Prostate gland (tissue), 2 donors: ENCODE measurements at regions not wholly inside any gene's neighbourhood (a gene's known extent, or its start where the extent isn't known, plus 50 kb on each side); places are given as distances from the start of the nearest gene placed in this dataset.

ENCODE experiments used
- DNase-seq: peaks from one replicate; pipeline ENCODE4 v3.0.0-alpha.2; 2019; ENCODE audit warnings: low spot score
- H3K27ac ChIP-seq, 2 donors: fragments of 200-600 bp; sonication (generic); 2 replicates each; pipeline ENCODE4 v1.5.1; 2017 to 2019
- H3K27me3 ChIP-seq: fragments of 200-600 bp; sonication (generic); replicated peaks from 2 replicates; pipeline ENCODE4 v1.5.1; 2019; ENCODE audit not compliant: insufficient read depth
- H3K36me3 ChIP-seq, 2 donors: fragments of 200-600 bp; sonication (generic); 1 replicate in 1 of 2; 2 replicates in 1 of 2; pipeline versions ENCODE4 v1.5.1 to v1.8.1; 2017 to 2019
- H3K4me1 ChIP-seq: fragments of 200-600 bp; sonication (generic); replicated peaks from 2 replicates; pipeline ENCODE4 v1.5.1; 2019
- H3K4me3 ChIP-seq, 2 donors: fragments of 200-600 bp; sonication (generic); 2 replicates each; pipeline ENCODE4 v1.5.1; 2017 to 2019
- H3K9me3 ChIP-seq: fragments of 200-600 bp; sonication (generic); 2 replicates; pipeline ENCODE4 v1.5.1; 2017
- POLR2A ChIP-seq: fragments of 450-650 bp; IDR thresholded peaks from one replicate; pipeline ENCODE4 v1.6.1; 2016; ENCODE audit warnings: antibody characterized with exemption, mild to moderate bottlenecking
- POLR2AphosphoS5 ChIP-seq: sonication (generic); formaldehyde crosslinking; IDR thresholded peaks from one replicate; pipeline ENCODE4 v1.6.1; 2017; ENCODE audit warnings: antibody characterized with exemption
- WGBS: methylation state at CpG from one replicate; pipeline ENCODE4 v1.1.5; 2018; 5-methylcytosine and 5-hydroxymethylcytosine counted together
- intact Hi-C: fragments of 100-400 bp; cut with DNase I; formaldehyde crosslinking; loops from one replicate; pipeline ENCODE4 v1.14.2; 2022
- TF ChIP-seq, protein P1 (sequence below), 4 experiments: fragments of 200-600 bp in 2 of 4; fragments of 450-650 bp in 2 of 4; sonication (generic) in 2 of 4; IDR thresholded peaks; 1 replicate in 3 of 4; 2 replicates in 1 of 4; pipeline ENCODE4 v1.5.1; 2016 to 2019; ENCODE audit warnings: antibody characterized with exemption in 4 of 4, mild to moderate bottlenecking in 2 of 4, moderate library complexity in 2 of 4

- Histone ChIP-seq H3K36me3 (no peaks in the 10 kb centered on the region), H3K27me3 (no peaks in the 10 kb centered on the region), H3K4me3 (no peak overlapping the region), H3K9me3 (no peaks in the 10 kb centered on the region), H3K4me1 (no peaks in the 10 kb centered on the region), H3K27ac (no peak overlapping the region)
- 49% methylated on average over 1 of the region's 1 CpG for WGBS
- no peak for DNase-seq
- TF ChIP-seq, protein P1, sequence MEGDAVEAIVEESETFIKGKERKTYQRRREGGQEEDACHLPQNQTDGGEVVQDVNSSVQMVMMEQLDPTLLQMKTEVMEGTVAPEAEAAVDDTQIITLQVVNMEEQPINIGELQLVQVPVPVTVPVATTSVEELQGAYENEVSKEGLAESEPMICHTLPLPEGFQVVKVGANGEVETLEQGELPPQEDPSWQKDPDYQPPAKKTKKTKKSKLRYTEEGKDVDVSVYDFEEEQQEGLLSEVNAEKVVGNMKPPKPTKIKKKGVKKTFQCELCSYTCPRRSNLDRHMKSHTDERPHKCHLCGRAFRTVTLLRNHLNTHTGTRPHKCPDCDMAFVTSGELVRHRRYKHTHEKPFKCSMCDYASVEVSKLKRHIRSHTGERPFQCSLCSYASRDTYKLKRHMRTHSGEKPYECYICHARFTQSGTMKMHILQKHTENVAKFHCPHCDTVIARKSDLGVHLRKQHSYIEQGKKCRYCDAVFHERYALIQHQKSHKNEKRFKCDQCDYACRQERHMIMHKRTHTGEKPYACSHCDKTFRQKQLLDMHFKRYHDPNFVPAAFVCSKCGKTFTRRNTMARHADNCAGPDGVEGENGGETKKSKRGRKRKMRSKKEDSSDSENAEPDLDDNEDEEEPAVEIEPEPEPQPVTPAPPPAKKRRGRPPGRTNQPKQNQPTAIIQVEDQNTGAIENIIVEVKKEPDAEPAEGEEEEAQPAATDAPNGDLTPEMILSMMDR (IDR thresholded peaks at IDR 0.05): no peak
- TF ChIP-seq POLR2A: no peak
- no peak for TF ChIP-seq POLR2AphosphoS5
- intact Hi-C loops: no loop called here
Observed at GRCh38 chr5:89582768-89583339, 699.9 kb upstream of the MEF2C start.

DNA sequence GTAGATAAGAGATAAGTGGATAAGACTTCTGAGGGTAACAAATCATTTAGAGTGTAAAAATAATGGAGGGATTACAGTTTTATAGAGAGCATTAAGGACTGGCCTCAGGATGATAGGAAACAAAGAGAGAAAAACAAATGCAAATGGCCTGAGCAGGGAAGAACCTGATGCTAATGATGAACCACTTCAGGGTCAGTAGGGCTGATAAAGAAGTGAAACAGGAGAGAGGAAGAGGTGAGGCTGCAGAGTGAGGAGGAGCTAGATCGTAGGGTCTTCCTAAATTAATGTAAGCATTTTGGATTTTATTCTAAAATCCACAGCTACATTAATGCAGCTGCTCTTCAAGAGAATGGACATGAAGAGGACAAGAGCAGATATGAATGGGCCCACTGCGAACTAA, 698.0 kb upstream of the MEF2C start:
- no peaks in the 10 kb centered on the region for H3K36me3 ChIP-seq
- TF ChIP-seq, protein P1 (IDR thresholded peaks at IDR 0.05): no peak
- TF ChIP-seq POLR2AphosphoS5: no peak
- H3K4me1 ChIP-seq: no peaks in the 10 kb centered on the region
- H3K27ac ChIP-seq: no peak overlapping the region
- no peaks in the 10 kb centered on the region for H3K27me3 ChIP-seq
- WGBS: 94% methylated on average over 2 of the region's 2 CpGs
- DNase-seq: no peak
- intact Hi-C loops: no loop called here
- H3K9me3 ChIP-seq: no peaks in the 10 kb centered on the region
- no peak overlapping the region for H3K4me3 ChIP-seq

- Histone ChIP-seq H3K27me3 (no peaks in the 10 kb centered on the region), H3K4me3 (no peak overlapping the region), H3K9me3 (no peaks in the 10 kb centered on the region), H3K27ac (no peak overlapping the region), H3K4me1 (no peaks in the 10 kb centered on the region), H3K36me3 (no peaks in the 10 kb centered on the region)
- DNase-seq: no peak
- intact Hi-C loops: no loop called here
- TF ChIP-seq POLR2AphosphoS5: no peak
- TF ChIP-seq, protein P1 (IDR thresholded peaks at IDR 0.05): no peak
- no peak for TF ChIP-seq POLR2A
Observed at GRCh38 chr5:89575319-89575718, 692.3 kb upstream of the MEF2C start.

DNA sequence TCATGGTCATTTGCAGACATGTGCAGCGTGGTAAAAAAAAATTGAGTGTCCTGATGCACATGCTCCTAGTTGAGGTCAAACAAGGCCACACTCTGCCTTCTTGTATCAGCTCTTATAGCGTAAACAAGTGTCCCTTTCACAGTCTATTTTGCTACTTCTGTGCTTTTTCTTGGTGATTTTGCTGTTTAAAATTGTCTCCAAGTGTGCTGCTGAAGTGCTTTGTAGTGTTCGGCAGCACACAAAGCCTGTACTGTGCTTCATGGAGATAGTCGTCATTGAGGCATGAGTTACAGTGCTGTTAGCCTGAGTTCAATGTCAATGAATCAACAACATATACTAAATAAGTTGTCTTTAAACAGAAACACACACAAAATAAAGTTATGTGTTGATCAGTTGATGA, 690.4 kb upstream of the MEF2C start:
- no peaks in the 10 kb centered on the region for H3K4me1 ChIP-seq
- H3K9me3 ChIP-seq: no peaks in the 10 kb centered on the region
- no peak overlapping the region for H3K4me3 ChIP-seq
- H3K27me3 ChIP-seq: no peaks in the 10 kb centered on the region
- no peaks in the 10 kb centered on the region for H3K36me3 ChIP-seq
- no peak for DNase-seq
- no peak for TF ChIP-seq POLR2A
- TF ChIP-seq, protein P1 (IDR thresholded peaks at IDR 0.05): no peak
- TF ChIP-seq POLR2AphosphoS5: no peak
- WGBS: 90% methylated on average over 4 of the region's 4 CpGs
- intact Hi-C loops: no loop called here
- no peak overlapping the region for H3K27ac ChIP-seq

DNA sequence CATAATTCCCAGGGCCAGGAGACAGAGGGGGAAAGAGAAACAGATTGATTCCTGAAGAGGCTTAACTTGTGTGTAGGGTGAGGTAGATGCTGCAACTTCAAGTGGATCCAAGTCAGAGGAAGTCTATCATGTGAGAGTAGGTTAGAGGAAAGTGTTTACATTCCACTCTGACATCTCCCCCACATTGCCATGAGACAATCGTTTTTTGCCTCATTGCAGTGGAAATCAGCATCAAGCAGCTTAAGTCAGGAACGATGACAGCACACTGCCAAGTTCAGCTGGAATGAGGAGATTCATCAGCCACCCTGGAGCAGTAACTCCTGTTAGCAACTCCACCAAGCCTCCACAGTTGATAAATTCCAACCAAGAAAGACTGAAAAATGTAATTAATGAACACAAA, 689.7 kb upstream of the MEF2C start:
- H3K27me3 ChIP-seq: no peaks in the 10 kb centered on the region
- no peaks in the 10 kb centered on the region for H3K4me1 ChIP-seq
- DNase-seq: no peak
- no peak overlapping the region for H3K4me3 ChIP-seq
- intact Hi-C loops: no loop called here
- TF ChIP-seq, protein P1 (IDR thresholded peaks at IDR 0.05): no peak
- no peak for TF ChIP-seq POLR2A
- no peak overlapping the region for H3K27ac ChIP-seq
- H3K36me3 ChIP-seq: no peaks in the 10 kb centered on the region
- 32% methylated on average over 2 of the region's 2 CpGs for WGBS
- no peaks in the 10 kb centered on the region for H3K9me3 ChIP-seq
